ENCODE measurements at regions not wholly inside any gene's neighbourhood (a gene's known extent, or its start where the extent isn't known, plus 50 kb on each side); places are given as distances from the start of the nearest gene placed in this dataset.
"Not testable (repeated sequence)": the region's sequence is repeated elsewhere in the genome, so short reads cannot be mapped to it uniquely, and the experiment has no call there.

DNA sequence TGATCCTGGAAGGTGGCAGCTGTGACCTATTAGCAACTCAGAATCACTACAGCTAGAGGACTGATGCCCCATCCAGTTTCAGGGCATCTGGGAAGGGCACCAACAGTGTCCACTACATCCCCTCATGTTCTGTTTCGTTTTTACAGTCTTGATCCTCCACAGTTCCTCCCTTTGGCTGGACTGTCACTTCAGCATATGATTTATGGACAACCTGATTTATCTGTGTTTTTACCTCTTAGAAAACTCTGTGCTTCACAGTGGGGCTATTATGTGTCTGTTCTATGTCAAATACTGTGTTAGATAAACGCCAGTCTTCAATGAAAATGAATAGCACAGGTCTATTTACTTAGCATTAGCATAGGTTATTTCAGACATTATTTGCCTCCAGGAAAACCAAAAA is 63.1 kb upstream of the GRPR start:
- DNase-seq (ENCODE audit: low read depth, low spot score) (no peak), ATAC-seq (no peak)
- in situ Hi-C loops (cut with HindIII; ENCODE audit: low pct_unique_long_range_greater_than_20kb, low sequenced_read_pairs) = no loop called here
- intact Hi-C loops (cut with micrococcal nuclease; ENCODE audit: unreplicated experiment) = no loop called here
- Histone ChIP-seq H3K4me3 (ENCODE audit: low read depth in 2 of 2, low read length in 2 of 2) (no peak overlapping the region), H3K36me3 (ENCODE audit: control insufficient read depth, insufficient read depth, low read length) (no peaks in the 10 kb centered on the region), H3K9me3 (ENCODE audit: control insufficient read depth, insufficient read depth, low read depth, low read length) (no peaks in the 10 kb centered on the region), H3K27me3 (ENCODE audit: control insufficient read depth, insufficient read depth, low read length) (no peaks in the 10 kb centered on the region), H3K27ac (ENCODE audit: low read length) (no peak overlapping the region), H3K4me1 (ENCODE audit: control insufficient read depth, insufficient read depth, low read length) (no peaks in the 10 kb centered on the region)
- TF ChIP-seq SIN3A (IDR thresholded peaks at IDR 0.05; ENCODE audit: borderline replicate concordance, insufficient read depth, low read depth, low read length) (no peak), POLR2AphosphoS5 (IDR thresholded peaks at IDR 0.05; ENCODE audit: low read depth, low read length) (no peak), TCF7L2 (IDR thresholded peaks at IDR 0.05; ENCODE audit: low read depth, low read length) (no peak)
- TF ChIP-seq, protein P1, sequence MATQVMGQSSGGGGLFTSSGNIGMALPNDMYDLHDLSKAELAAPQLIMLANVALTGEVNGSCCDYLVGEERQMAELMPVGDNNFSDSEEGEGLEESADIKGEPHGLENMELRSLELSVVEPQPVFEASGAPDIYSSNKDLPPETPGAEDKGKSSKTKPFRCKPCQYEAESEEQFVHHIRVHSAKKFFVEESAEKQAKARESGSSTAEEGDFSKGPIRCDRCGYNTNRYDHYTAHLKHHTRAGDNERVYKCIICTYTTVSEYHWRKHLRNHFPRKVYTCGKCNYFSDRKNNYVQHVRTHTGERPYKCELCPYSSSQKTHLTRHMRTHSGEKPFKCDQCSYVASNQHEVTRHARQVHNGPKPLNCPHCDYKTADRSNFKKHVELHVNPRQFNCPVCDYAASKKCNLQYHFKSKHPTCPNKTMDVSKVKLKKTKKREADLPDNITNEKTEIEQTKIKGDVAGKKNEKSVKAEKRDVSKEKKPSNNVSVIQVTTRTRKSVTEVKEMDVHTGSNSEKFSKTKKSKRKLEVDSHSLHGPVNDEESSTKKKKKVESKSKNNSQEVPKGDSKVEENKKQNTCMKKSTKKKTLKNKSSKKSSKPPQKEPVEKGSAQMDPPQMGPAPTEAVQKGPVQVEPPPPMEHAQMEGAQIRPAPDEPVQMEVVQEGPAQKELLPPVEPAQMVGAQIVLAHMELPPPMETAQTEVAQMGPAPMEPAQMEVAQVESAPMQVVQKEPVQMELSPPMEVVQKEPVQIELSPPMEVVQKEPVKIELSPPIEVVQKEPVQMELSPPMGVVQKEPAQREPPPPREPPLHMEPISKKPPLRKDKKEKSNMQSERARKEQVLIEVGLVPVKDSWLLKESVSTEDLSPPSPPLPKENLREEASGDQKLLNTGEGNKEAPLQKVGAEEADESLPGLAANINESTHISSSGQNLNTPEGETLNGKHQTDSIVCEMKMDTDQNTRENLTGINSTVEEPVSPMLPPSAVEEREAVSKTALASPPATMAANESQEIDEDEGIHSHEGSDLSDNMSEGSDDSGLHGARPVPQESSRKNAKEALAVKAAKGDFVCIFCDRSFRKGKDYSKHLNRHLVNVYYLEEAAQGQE (IDR thresholded peaks at IDR 0.05; ENCODE audit: insufficient read depth in 1 of 2, low read depth in 2 of 2, low read length in 1 of 2) = no peak
- TF ChIP-seq, protein P2, sequence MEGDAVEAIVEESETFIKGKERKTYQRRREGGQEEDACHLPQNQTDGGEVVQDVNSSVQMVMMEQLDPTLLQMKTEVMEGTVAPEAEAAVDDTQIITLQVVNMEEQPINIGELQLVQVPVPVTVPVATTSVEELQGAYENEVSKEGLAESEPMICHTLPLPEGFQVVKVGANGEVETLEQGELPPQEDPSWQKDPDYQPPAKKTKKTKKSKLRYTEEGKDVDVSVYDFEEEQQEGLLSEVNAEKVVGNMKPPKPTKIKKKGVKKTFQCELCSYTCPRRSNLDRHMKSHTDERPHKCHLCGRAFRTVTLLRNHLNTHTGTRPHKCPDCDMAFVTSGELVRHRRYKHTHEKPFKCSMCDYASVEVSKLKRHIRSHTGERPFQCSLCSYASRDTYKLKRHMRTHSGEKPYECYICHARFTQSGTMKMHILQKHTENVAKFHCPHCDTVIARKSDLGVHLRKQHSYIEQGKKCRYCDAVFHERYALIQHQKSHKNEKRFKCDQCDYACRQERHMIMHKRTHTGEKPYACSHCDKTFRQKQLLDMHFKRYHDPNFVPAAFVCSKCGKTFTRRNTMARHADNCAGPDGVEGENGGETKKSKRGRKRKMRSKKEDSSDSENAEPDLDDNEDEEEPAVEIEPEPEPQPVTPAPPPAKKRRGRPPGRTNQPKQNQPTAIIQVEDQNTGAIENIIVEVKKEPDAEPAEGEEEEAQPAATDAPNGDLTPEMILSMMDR (IDR thresholded peaks at IDR 0.05) = no peak
- ChIA-PET POLR2A (no interaction called here), CTCF (no interaction called here)
- BruUV-seq (replicated peaks) = no TSS peak

DNA sequence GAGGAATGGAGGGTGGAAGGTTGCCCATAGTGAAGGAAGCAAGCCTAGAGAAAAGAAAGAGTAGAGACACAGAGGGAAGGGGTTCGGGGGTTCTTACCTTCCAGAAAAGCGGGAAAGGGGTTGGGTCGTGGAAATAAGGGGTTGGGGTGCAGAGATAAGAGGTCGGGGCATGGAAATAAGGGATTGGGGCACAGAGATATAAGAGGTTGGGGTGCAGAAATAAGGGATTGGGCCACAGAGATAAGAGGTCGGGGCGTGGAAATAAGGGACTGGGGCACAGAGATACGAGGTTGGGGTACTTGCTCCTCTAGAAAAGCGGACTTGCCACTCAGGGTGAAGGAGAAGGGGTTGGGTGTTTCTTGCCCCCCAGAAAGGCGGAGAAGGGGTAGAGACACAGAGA is 74.2 kb upstream of the GRPR start:
- DNase-seq (ENCODE audit: low read depth, low spot score); ATAC-seq; POLR2A ChIA-PET; in situ Hi-C loops (cut with HindIII; ENCODE audit: low pct_unique_long_range_greater_than_20kb, low sequenced_read_pairs); CTCF ChIA-PET; intact Hi-C loops (cut with micrococcal nuclease; ENCODE audit: unreplicated experiment); H3K36me3 ChIP-seq (ENCODE audit: control insufficient read depth, insufficient read depth, low read length); BruUV-seq (replicated peaks); H3K4me1 ChIP-seq (ENCODE audit: control insufficient read depth, insufficient read depth, low read length); H3K9me3 ChIP-seq (ENCODE audit: control insufficient read depth, insufficient read depth, low read depth, low read length); H3K27me3 ChIP-seq (ENCODE audit: control insufficient read depth, insufficient read depth, low read length); H3K4me3 ChIP-seq (ENCODE audit: low read depth in 2 of 2, low read length in 2 of 2); H3K27ac ChIP-seq (ENCODE audit: low read length): not testable (repeated sequence)

DNA sequence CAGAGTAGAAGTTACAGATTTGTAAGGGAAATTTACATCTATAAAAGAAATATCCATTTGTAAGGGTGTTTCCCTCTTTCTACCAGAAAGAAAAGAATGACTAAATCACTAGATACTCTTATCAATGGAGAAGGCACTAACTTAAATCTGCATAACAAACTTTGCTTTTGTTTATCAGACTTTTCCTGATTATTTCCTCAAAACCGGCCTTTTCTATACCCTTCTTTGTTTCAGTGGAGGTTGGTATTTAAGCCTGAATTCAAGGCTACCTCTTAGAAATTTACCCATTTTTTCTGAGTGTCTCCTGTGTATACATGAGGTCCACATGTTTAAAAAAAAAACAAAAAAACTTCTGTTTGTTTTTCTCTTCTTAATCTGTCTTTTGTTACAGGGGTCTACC is 80.4 kb upstream of the GRPR start:
- BruUV-seq (replicated peaks) = no TSS peak
- DNase-seq (ENCODE audit: low read depth, low spot score) (no peak), ATAC-seq (no peak)
- Histone ChIP-seq H3K9me3 (ENCODE audit: control insufficient read depth, insufficient read depth, low read depth, low read length) (no peaks in the 10 kb centered on the region), H3K4me1 (ENCODE audit: control insufficient read depth, insufficient read depth, low read length) (no peaks in the 10 kb centered on the region), H3K27me3 (ENCODE audit: control insufficient read depth, insufficient read depth, low read length) (no peaks in the 10 kb centered on the region), H3K27ac (ENCODE audit: low read length) (no peak overlapping the region), H3K36me3 (ENCODE audit: control insufficient read depth, insufficient read depth, low read length) (no peaks in the 10 kb centered on the region), H3K4me3 (ENCODE audit: low read depth in 2 of 2, low read length in 2 of 2) (no peak overlapping the region)
- intact Hi-C loops (cut with micrococcal nuclease; ENCODE audit: unreplicated experiment) (no loop called here), in situ Hi-C loops (cut with HindIII; ENCODE audit: low pct_unique_long_range_greater_than_20kb, low sequenced_read_pairs) (no loop called here)
- ChIA-PET CTCF (no interaction called here), POLR2A (no interaction called here)
- TF ChIP-seq TCF7L2 (IDR thresholded peaks at IDR 0.05; ENCODE audit: low read depth, low read length) (no peak), SIN3A (IDR thresholded peaks at IDR 0.05; ENCODE audit: borderline replicate concordance, insufficient read depth, low read depth, low read length) (no peak), POLR2AphosphoS5 (IDR thresholded peaks at IDR 0.05; ENCODE audit: low read depth, low read length) (no peak)
- TF ChIP-seq, protein P1 (IDR thresholded peaks at IDR 0.05; ENCODE audit: insufficient read depth in 1 of 2, low read depth in 2 of 2, low read length in 1 of 2) = no peak
- TF ChIP-seq, protein P2 (IDR thresholded peaks at IDR 0.05) = no peak

Data from Panc1 (cell line).